IMR-90 (cell line): ENCODE measurements at regions not wholly inside any gene's neighbourhood (a gene's known extent, or its start where the extent isn't known, plus 50 kb on each side); places are given as distances from the start of the nearest gene placed in this dataset.

Experiments
- ATAC-seq: fragments of 200-7000 bp; cut with Tn5 transposase; 2 replicates; pipeline ENCODE4 v1.9.1; 2020; ENCODE audit warnings: low read depth, mild to moderate bottlenecking, moderate library complexity
- BruUV-seq: library from RNA; stranded (reverse); fragments of 400-500 nt; replicated peaks from 2 replicates; lab custom pipeline; 2021; lab: Mats Ljungman, UMichigan
- CTCF ChIA-PET: fragments of 300-600 bp; formaldehyde crosslinking; extraction: SDS; loops from one replicate; lab custom pipeline; 2021; ENCODE audit warnings: antibody characterized with exemption; lab: Yijun Ruan, JAX
- POLR2A ChIA-PET: fragments of 300-600 bp; sonication (Branson Sonifier 250); formaldehyde crosslinking; loops from one replicate; lab custom pipeline; 2022; ENCODE audit warnings: antibody characterized with exemption; ENCODE audit not compliant: unreplicated experiment; lab: Charles Lee
- DNase-seq: peaks from one replicate; pipeline ENCODE4 v3.0.0; 2013
- H2AFZ ChIP-seq: replicated peaks from 2 replicates; pipeline ENCODE3; 2013; ENCODE audit warnings: low read length, mild to moderate bottlenecking; ENCODE audit not compliant: poor library complexity
- H2AK5ac ChIP-seq: 2 replicates; pipeline ENCODE4 v1.6.1; 2013; ENCODE audit warnings: low read depth, low read length, inconsistent platforms
- H2AK9ac ChIP-seq: replicated peaks from 2 replicates; pipeline ENCODE3; 2013; ENCODE audit warnings: mild to moderate bottlenecking, low read depth, low read length, moderate library complexity; ENCODE audit not compliant: poor library complexity
- H2BK120ac ChIP-seq: 2 replicates; pipeline ENCODE4 v1.6.1; 2013; ENCODE audit warnings: low read depth, low read length, inconsistent platforms
- H2BK15ac ChIP-seq: 3 replicates; pipeline ENCODE4 v1.6.1; 2013; ENCODE audit warnings: low read depth, low read length, inconsistent platforms
- H2BK20ac ChIP-seq: 2 replicates; pipeline ENCODE4 v1.6.1; 2013; ENCODE audit warnings: low read depth, mild to moderate bottlenecking, inconsistent platforms, low read length, moderate library complexity
- H2BK5ac ChIP-seq: 2 replicates; pipeline ENCODE4 v1.6.1; 2013; ENCODE audit warnings: mild to moderate bottlenecking, low read depth, low read length, inconsistent platforms; ENCODE audit not compliant: poor library complexity, severe bottlenecking
- H3K14ac ChIP-seq: replicated peaks from 2 replicates; pipeline ENCODE4 v1.6.1; 2013; ENCODE audit warnings: low read depth, low read length, inconsistent platforms
- H3K18ac ChIP-seq: 2 replicates; pipeline ENCODE4 v1.6.1; 2013; ENCODE audit warnings: low read depth, low read length, control low read depth
- H3K23ac ChIP-seq: 2 replicates; pipeline ENCODE4 v1.6.1; 2013; ENCODE audit warnings: low read depth, low read length, inconsistent platforms
- H3K27ac ChIP-seq: 2 replicates; pipeline ENCODE4 v1.5.1; 2013; ENCODE audit warnings: mild to moderate bottlenecking, control low read depth, low read length; ENCODE audit not compliant: insufficient read depth
- H3K27me3 ChIP-seq: 2 replicates; pipeline ENCODE4 v1.6.1; 2013; ENCODE audit warnings: low read length; ENCODE audit not compliant: control insufficient read depth, insufficient read depth
- H3K36me3 ChIP-seq: 2 replicates; pipeline ENCODE4 v1.6.1; 2013; ENCODE audit warnings: low read length, mixed read lengths; ENCODE audit not compliant: control insufficient read depth, insufficient read depth
- H3K4ac ChIP-seq: 2 replicates; pipeline ENCODE4 v1.6.1; 2013; ENCODE audit warnings: low read depth, low read length, inconsistent platforms
- H3K4me1 ChIP-seq: 2 replicates; pipeline ENCODE4 v1.6.1; 2013; ENCODE audit warnings: low read length, mixed read lengths; ENCODE audit not compliant: control insufficient read depth, insufficient read depth
- H3K4me2 ChIP-seq: 2 replicates; pipeline ENCODE4 v1.6.1; 2013; ENCODE audit warnings: low read depth, mild to moderate bottlenecking, control low read depth, low read length, moderate library complexity
- H3K4me3 ChIP-seq: 2 replicates; pipeline ENCODE4 v1.5.1; 2013; ENCODE audit warnings: low read depth, mild to moderate bottlenecking, control low read depth, low read length, moderate library complexity; ENCODE audit not compliant: insufficient read depth
- H3K56ac ChIP-seq: 2 replicates; pipeline ENCODE4 v1.6.1; 2013; ENCODE audit warnings: low read length, inconsistent platforms; ENCODE audit not compliant: insufficient read depth; ENCODE audit errors: extremely low read depth
- H3K79me1 ChIP-seq, 2 experiments: 2 replicates each; pipeline ENCODE4 v1.6.1; 2013; ENCODE audit warnings: low read length in 2 of 2, inconsistent platforms in 1 of 2, low read depth in 1 of 2
- H3K9ac ChIP-seq: 2 replicates; pipeline ENCODE4 v1.6.1; 2013; ENCODE audit warnings: low read depth, low read length, control low read depth
- H3K9me1 ChIP-seq: 2 replicates; pipeline ENCODE4 v1.6.1; 2013; ENCODE audit warnings: low read length, inconsistent platforms; ENCODE audit not compliant: insufficient read depth
- H3K9me3 ChIP-seq: 2 replicates; pipeline ENCODE4 v1.6.1; 2013; ENCODE audit warnings: low read length; ENCODE audit not compliant: control insufficient read depth, insufficient read depth
- H4K20me1 ChIP-seq: 2 replicates; pipeline ENCODE4 v1.6.1; 2013; ENCODE audit warnings: low read length, inconsistent platforms; ENCODE audit not compliant: insufficient read depth
- H4K5ac ChIP-seq: 2 replicates; pipeline ENCODE4 v1.6.1; 2013; ENCODE audit warnings: mild to moderate bottlenecking, low read depth, low read length, control low read depth
- H4K8ac ChIP-seq, 2 experiments: 2 replicates each; pipeline ENCODE4 v1.6.1; 2013; ENCODE audit warnings: low read depth in 2 of 2, low read length in 2 of 2, control low read depth in 1 of 2, inconsistent platforms in 1 of 2
- H4K91ac ChIP-seq: 2 replicates; pipeline ENCODE4 v1.6.1; 2013; ENCODE audit warnings: low read depth, low read length, inconsistent platforms; ENCODE audit not compliant: insufficient read depth
- CHD1 ChIP-seq: IDR thresholded peaks from 2 replicates; pipeline ENCODE4 v1.6.1; 2012; ENCODE audit warnings: low read depth, low read length, improper control_type of control experiment
- FOS ChIP-seq: fragments of 150-350 bp; IDR thresholded peaks from 2 replicates; pipeline ENCODE4 v1.6.1; 2016; ENCODE audit warnings: low read depth, low read length
- MAFK ChIP-seq: IDR thresholded peaks from 2 replicates; pipeline ENCODE4 v1.6.1; 2012; ENCODE audit warnings: low read depth, low read length, improper control_type of control experiment
- MAZ ChIP-seq: IDR thresholded peaks from 2 replicates; pipeline ENCODE4 v1.6.1; 2012; ENCODE audit warnings: low read depth, mild to moderate bottlenecking, low read length, improper control_type of control experiment, moderate library complexity, borderline replicate concordance
- MXI1 ChIP-seq: IDR thresholded peaks from 2 replicates; pipeline ENCODE4 v1.6.1; 2012; ENCODE audit warnings: low read depth, mild to moderate bottlenecking, low read length, moderate library complexity, borderline replicate concordance
- NFE2L2 ChIP-seq: fragments of 150-350 bp; IDR thresholded peaks from 2 replicates; pipeline ENCODE4 v1.6.1; 2016; ENCODE audit warnings: low read depth, mild to moderate bottlenecking, low read length
- POLR2A ChIP-seq: IDR thresholded peaks from 2 replicates; pipeline ENCODE4 v1.6.1; 2012; ENCODE audit warnings: mild to moderate bottlenecking, low read depth, low read length
- RAD21 ChIP-seq: IDR thresholded peaks from 2 replicates; pipeline ENCODE4 v1.6.1; 2012; ENCODE audit warnings: low read length, improper control_type of control experiment
- RCOR1 ChIP-seq: IDR thresholded peaks from 2 replicates; pipeline ENCODE4 v1.6.1; 2012; ENCODE audit warnings: mild to moderate bottlenecking, low read length, improper control_type of control experiment; ENCODE audit not compliant: insufficient replicate concordance
- RFX5 ChIP-seq: IDR thresholded peaks from 2 replicates; pipeline ENCODE4 v1.8.0; 2012; ENCODE audit warnings: low read depth, mild to moderate bottlenecking, low read length, moderate library complexity
- SMC3 ChIP-seq: fragments of 150-350 bp; IDR thresholded peaks from 2 replicates; pipeline ENCODE4 v1.6.1; 2016; ENCODE audit warnings: low read depth, mild to moderate bottlenecking, antibody characterized with exemption, low read length, moderate library complexity
- dilution Hi-C: fragments of 300-500 bp; cut with HindIII; formaldehyde crosslinking; loops from one replicate; pipeline ENCODE4 v1.14.3; 2018; ENCODE audit warnings: low sequenced_read_pairs; ENCODE audit not compliant: unreplicated experiment
- in situ Hi-C: fragments of 300-500 bp; cut with MboI; formaldehyde crosslinking; loops from 3 replicates; pipeline ENCODE4 v1.14.3; 2019; ENCODE audit warnings: low sequenced_read_pairs, inconsistent platforms, mixed read lengths
- intact Hi-C: fragments of 100-400 bp; cut with micrococcal nuclease; formaldehyde crosslinking; loops from 2 replicates; pipeline ENCODE4 v1.10.0; 2022
- TF ChIP-seq, protein P1 (sequence below): fragments of 150-350 bp; IDR thresholded peaks from 2 replicates; pipeline ENCODE4 v1.6.1; 2017; ENCODE audit warnings: mild to moderate bottlenecking, antibody characterized with exemption, low read length, low read depth
- TF ChIP-seq, protein P2 (sequence below): conservative IDR thresholded peaks from 2 replicates; pipeline ENCODE4 v1.5.1; 2012; ENCODE audit warnings: mild to moderate bottlenecking, low read depth, low read length, improper control_type of control experiment

DNA sequence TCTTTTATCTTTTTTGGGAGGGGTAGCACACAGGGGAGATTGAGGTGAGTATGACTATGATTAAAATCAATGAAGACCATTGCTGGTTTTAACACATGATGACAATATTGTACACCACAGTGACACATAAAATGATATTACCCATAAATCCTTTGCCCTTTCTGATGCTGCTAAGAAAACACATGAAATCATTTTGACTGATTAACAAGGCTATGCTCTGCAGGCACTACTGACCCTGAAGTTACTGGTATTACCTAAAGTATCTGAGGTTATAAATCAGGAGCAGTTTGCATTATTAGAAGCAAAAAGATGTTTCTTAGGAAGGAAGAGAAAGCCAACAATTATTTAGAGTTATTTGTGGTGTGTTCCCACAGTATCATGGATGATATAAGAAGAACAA is 701.2 kb upstream of the PTBP2 start:
- intact Hi-C loops = no loop called here
- BruUV-seq = no TSS peak
- POLR2A ChIA-PET = no interaction called here

More for the DNA sequence above, 701.2 kb upstream of the PTBP2 start:
- Histone ChIP-seq H3K27ac (no peak overlapping the region), H2AK5ac (no peak overlapping the region), H4K8ac (no peak overlapping the region), H2AFZ (no peak overlapping the region), H2BK20ac (no peak overlapping the region), H3K56ac (no peak overlapping the region), H2BK15ac (no peak overlapping the region), H3K14ac (no peak overlapping the region), H2AK9ac (no peak overlapping the region), H3K79me1 (no peaks in the 10 kb centered on the region), H3K4ac (no peak overlapping the region), H3K23ac (no peak overlapping the region), H3K9ac (no peak overlapping the region), H3K4me1 (no peaks in the 10 kb centered on the region), H2BK5ac (no peak overlapping the region), H4K20me1 (no peaks in the 10 kb centered on the region), H4K91ac (no peak overlapping the region), H3K36me3 (no peaks in the 10 kb centered on the region), H2BK120ac (no peak overlapping the region), H3K9me3 (no peaks in the 10 kb centered on the region), H3K4me2 (no peak overlapping the region), H4K5ac (no peak overlapping the region), H3K9me1 (no peaks in the 10 kb centered on the region), H3K18ac (no peak overlapping the region), H3K4me3 (no peak overlapping the region), H3K27me3 (no peaks in the 10 kb centered on the region)
- ATAC-seq = no peak
- DNase-seq = no peak
- CTCF ChIA-PET = no interaction called here
- in situ Hi-C loops (no loop called here), dilution Hi-C loops (no loop called here)
- TF ChIP-seq RAD21 (no peak), MAFK (no peak), POLR2A (no peak), CHD1 (no peak), MAZ (no peak), MXI1 (no peak), FOS (no peak), RFX5 (no peak), RCOR1 (no peak), SMC3 (no peak), NFE2L2 (no peak)
- TF ChIP-seq, protein P1, sequence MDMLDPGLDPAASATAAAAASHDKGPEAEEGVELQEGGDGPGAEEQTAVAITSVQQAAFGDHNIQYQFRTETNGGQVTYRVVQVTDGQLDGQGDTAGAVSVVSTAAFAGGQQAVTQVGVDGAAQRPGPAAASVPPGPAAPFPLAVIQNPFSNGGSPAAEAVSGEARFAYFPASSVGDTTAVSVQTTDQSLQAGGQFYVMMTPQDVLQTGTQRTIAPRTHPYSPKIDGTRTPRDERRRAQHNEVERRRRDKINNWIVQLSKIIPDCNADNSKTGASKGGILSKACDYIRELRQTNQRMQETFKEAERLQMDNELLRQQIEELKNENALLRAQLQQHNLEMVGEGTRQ = no peak
- TF ChIP-seq, protein P2, sequence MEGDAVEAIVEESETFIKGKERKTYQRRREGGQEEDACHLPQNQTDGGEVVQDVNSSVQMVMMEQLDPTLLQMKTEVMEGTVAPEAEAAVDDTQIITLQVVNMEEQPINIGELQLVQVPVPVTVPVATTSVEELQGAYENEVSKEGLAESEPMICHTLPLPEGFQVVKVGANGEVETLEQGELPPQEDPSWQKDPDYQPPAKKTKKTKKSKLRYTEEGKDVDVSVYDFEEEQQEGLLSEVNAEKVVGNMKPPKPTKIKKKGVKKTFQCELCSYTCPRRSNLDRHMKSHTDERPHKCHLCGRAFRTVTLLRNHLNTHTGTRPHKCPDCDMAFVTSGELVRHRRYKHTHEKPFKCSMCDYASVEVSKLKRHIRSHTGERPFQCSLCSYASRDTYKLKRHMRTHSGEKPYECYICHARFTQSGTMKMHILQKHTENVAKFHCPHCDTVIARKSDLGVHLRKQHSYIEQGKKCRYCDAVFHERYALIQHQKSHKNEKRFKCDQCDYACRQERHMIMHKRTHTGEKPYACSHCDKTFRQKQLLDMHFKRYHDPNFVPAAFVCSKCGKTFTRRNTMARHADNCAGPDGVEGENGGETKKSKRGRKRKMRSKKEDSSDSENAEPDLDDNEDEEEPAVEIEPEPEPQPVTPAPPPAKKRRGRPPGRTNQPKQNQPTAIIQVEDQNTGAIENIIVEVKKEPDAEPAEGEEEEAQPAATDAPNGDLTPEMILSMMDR = no peak
